ENCODE measurements at regions not wholly inside any gene's neighbourhood (a gene's known extent, or its start where the extent isn't known, plus 50 kb on each side); places are given as distances from the start of the nearest gene placed in this dataset.

- no CpG with 5 or more reads among the region's 1 CpG for WGBS (ENCODE audit: extremely low coverage, insufficient read length, low lambda C conversion rate)
- H3K79me2 ChIP-seq (ENCODE audit: insufficient read depth, low read length), result no peaks in the 10 kb centered on the region
- no peak overlapping the region for H3K23ac ChIP-seq (ENCODE audit: insufficient read length, low read depth, low read length)
- H3K4me3 Mint-ChIP-seq, result no peak overlapping the region
- no peaks in the 10 kb centered on the region for H3K27me3 Mint-ChIP-seq (ENCODE audit: low read depth)
- no peak overlapping the region for H2AK5ac ChIP-seq (ENCODE audit: insufficient read length, low read length)
- H3K18ac ChIP-seq (ENCODE audit: insufficient read length, low read depth, low read length), result no peak overlapping the region
- no peak overlapping the region for H2BK20ac ChIP-seq (ENCODE audit: low read depth, low read length, poor library complexity, severe bottlenecking)
- H4K5ac ChIP-seq (ENCODE audit: insufficient read length, low read depth, low read length), result no peak overlapping the region
- no peak overlapping the region for H2BK15ac ChIP-seq (ENCODE audit: low read depth, low read length)
- no peak overlapping the region for H3K4ac ChIP-seq (ENCODE audit: low read depth, low read length)
- no peak overlapping the region for H3K9ac ChIP-seq (ENCODE audit: extremely low read depth, insufficient read length, low read length)
- no peak for DNase-seq
- H2AFZ ChIP-seq (ENCODE audit: low read length), result no peak overlapping the region
- H3K4me1 ChIP-seq (ENCODE audit: insufficient read depth, low read length), result no peaks in the 10 kb centered on the region
- no peak overlapping the region for H4K8ac ChIP-seq (replicated peaks; ENCODE audit: insufficient read length, low read depth, low read length)
- no peak overlapping the region for H3K56ac ChIP-seq (ENCODE audit: insufficient read length, low read depth, low read length)
- no peak overlapping the region for H2BK120ac ChIP-seq (ENCODE audit: low read depth, low read length, poor library complexity, severe bottlenecking)
- no peak overlapping the region for H3K27ac Mint-ChIP-seq
- no peaks in the 10 kb centered on the region for H3K9me3 Mint-ChIP-seq
- no peak overlapping the region for H2BK12ac ChIP-seq (ENCODE audit: insufficient read length, low read depth, low read length)
- no peaks in the 10 kb centered on the region for H3K27me3 ChIP-seq (ENCODE audit: insufficient read depth, low read length)
- no peak overlapping the region for H3K4me2 ChIP-seq (ENCODE audit: insufficient read depth, insufficient read length, low read length)
- no peak overlapping the region for H2BK5ac ChIP-seq (ENCODE audit: insufficient read length, low read length)
- no peaks in the 10 kb centered on the region for H4K20me1 ChIP-seq (ENCODE audit: control insufficient read depth, insufficient read depth, insufficient read length)
- no peak for TF ChIP-seq CTCF (conservative IDR thresholded peaks at IDR 0.05)
- H3K23me2 ChIP-seq (ENCODE audit: insufficient read length, low read depth, low read length, poor library complexity, severe bottlenecking), result no peaks in the 10 kb centered on the region
- no peaks in the 10 kb centered on the region for H3K9me3 ChIP-seq (ENCODE audit: control insufficient read depth, low read depth, low read length)
- no peak overlapping the region for H4K91ac ChIP-seq (ENCODE audit: insufficient read length, low read depth, low read length)
- no peaks in the 10 kb centered on the region for H3K36me3 Mint-ChIP-seq (ENCODE audit: insufficient read depth in 1 of 3, low read depth in 3 of 3)
- no peaks in the 10 kb centered on the region for H3K79me1 ChIP-seq (ENCODE audit: insufficient read depth, low read depth, low read length, poor library complexity, severe bottlenecking)
- H3K4me1 Mint-ChIP-seq, result no peaks in the 10 kb centered on the region
- H3T11ph ChIP-seq (ENCODE audit: low read length), result no peak overlapping the region
- no peak overlapping the region for H3K14ac ChIP-seq (ENCODE audit: insufficient read depth, low read length)
- no peak overlapping the region for H3K27ac ChIP-seq (ENCODE audit: insufficient read length, low read depth, low read length)
Observed at GRCh38 chr1:96996001-96996400, 274.4 kb downstream of the PTBP2 start.

All from H9 (cell line).